HG02798 (cell line): ENCODE measurements at regions not wholly inside any gene's neighbourhood (a gene's known extent, or its start where the extent isn't known, plus 50 kb on each side); places are given as distances from the start of the nearest gene placed in this dataset.

ENCODE experiments used
- ATAC-seq: cut with Tn5 transposase; IDR thresholded peaks from one replicate; pipeline ENCODE4 v1.9.1; 2021; ENCODE audit warnings: mild to moderate bottlenecking; ENCODE audit not compliant: unreplicated experiment, poor library complexity

- no peak for ATAC-seq
Measured at GRCh38 chr14:86639666-86640065, 1109.7 kb downstream of the FLRT2 start.

- ATAC-seq = no peak
Measured at GRCh38 chr14:86639146-86639545, 1109.2 kb downstream of the FLRT2 start.

- no peak for ATAC-seq
Measured at GRCh38 chr14:86627080-86627479, 1097.1 kb downstream of the FLRT2 start.

- ATAC-seq = no peak
Measured at GRCh38 chr14:86626530-86626929, 1096.6 kb downstream of the FLRT2 start.

GRCh38 chr14:86625637-86626036 is 1095.7 kb downstream of the FLRT2 start:
- no peak for ATAC-seq

GRCh38 chr14:86619726-86620125 is 1089.8 kb downstream of the FLRT2 start:
- no peak for ATAC-seq

- ATAC-seq = no peak
Measured at GRCh38 chr14:86613786-86614185, 1083.8 kb downstream of the FLRT2 start.

GRCh38 chr14:86613126-86613525 is 1083.2 kb downstream of the FLRT2 start:
- ATAC-seq = no peak

GRCh38 chr14:86604561-86604960 is 1074.6 kb downstream of the FLRT2 start:
- no peak for ATAC-seq

GRCh38 chr14:86602263-86602662 is 1072.3 kb downstream of the FLRT2 start:
- no peak for ATAC-seq

- ATAC-seq = no peak
Measured at GRCh38 chr14:86601813-86602212, 1071.9 kb downstream of the FLRT2 start.

- no peak for ATAC-seq
Measured at GRCh38 chr14:86597279-86597678, 1067.3 kb downstream of the FLRT2 start.

GRCh38 chr14:86596024-86596423 is 1066.1 kb downstream of the FLRT2 start:
- peak; percentile 42 for ATAC-seq

GRCh38 chr14:86575141-86575540 is 1045.2 kb downstream of the FLRT2 start:
- no peak for ATAC-seq

GRCh38 chr14:86574778-86575129 is 1044.8 kb downstream of the FLRT2 start:
- no peak for ATAC-seq

GRCh38 chr14:86574051-86574777 is 1044.3 kb downstream of the FLRT2 start:
- ATAC-seq = no peak

- no peak for ATAC-seq
Measured at GRCh38 chr14:86570371-86570770, 1040.4 kb downstream of the FLRT2 start.

- no peak for ATAC-seq
Measured at GRCh38 chr14:86543521-86543920, 1013.6 kb downstream of the FLRT2 start.

- ATAC-seq = no peak
Measured at GRCh38 chr14:86541972-86542371, 1012.0 kb downstream of the FLRT2 start.

- ATAC-seq = no peak
Measured at GRCh38 chr14:86540636-86541247, 1010.8 kb downstream of the FLRT2 start.

GRCh38 chr14:86539361-86540070 is 1009.6 kb downstream of the FLRT2 start:
- no peak for ATAC-seq

GRCh38 chr14:86533834-86534233 is 1003.9 kb downstream of the FLRT2 start:
- ATAC-seq = no peak
